ENCODE measurements at regions not wholly inside any gene's neighbourhood (a gene's known extent, or its start where the extent isn't known, plus 50 kb on each side); places are given as distances from the start of the nearest gene placed in this dataset.

DNA sequence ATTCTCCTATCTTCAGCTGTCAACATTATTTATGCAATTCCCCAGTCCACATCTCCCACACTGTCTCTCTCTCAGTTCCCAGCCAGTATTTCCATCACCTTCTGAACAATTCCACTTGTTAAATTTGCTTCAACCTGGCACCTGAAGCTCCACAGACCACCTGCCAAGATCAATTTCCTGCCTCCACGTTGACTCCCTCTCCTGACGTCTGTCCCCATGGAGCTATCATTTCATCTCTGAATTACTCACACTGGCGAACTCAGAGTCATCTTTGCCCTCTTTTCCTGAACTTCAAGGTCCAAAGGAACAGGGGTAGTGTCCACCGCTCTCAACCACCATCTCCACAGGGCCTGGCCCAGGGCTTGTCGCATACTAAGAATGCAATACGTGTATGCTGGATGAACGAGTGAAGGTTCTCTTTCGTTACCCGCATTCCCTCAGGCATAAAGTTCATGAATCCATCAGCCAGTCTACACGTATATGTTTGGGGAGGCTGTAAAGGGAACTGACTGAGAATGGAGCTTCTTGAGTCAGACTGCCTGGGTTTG lies 183.3 kb downstream of the JCAD start:
- no peak for DNase-seq
- Histone ChIP-seq H3K27ac (no peak overlapping the region), H3K4me3 (no peak overlapping the region), H3K4me1 (peaks cover 37% of the 10 kb centered on the region), H3K27me3 (no peaks in the 10 kb centered on the region), H3K9me3 (no peaks in the 10 kb centered on the region), H3K36me3 (ENCODE audit: low read depth, missing control alignments) (no peaks in the 10 kb centered on the region)
- WGBS, 2 donors, result 80 to 85% methylated on average over 10 of the region's 10 CpGs
- TF ChIP-seq, protein P1, sequence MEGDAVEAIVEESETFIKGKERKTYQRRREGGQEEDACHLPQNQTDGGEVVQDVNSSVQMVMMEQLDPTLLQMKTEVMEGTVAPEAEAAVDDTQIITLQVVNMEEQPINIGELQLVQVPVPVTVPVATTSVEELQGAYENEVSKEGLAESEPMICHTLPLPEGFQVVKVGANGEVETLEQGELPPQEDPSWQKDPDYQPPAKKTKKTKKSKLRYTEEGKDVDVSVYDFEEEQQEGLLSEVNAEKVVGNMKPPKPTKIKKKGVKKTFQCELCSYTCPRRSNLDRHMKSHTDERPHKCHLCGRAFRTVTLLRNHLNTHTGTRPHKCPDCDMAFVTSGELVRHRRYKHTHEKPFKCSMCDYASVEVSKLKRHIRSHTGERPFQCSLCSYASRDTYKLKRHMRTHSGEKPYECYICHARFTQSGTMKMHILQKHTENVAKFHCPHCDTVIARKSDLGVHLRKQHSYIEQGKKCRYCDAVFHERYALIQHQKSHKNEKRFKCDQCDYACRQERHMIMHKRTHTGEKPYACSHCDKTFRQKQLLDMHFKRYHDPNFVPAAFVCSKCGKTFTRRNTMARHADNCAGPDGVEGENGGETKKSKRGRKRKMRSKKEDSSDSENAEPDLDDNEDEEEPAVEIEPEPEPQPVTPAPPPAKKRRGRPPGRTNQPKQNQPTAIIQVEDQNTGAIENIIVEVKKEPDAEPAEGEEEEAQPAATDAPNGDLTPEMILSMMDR (IDR thresholded peaks at IDR 0.05), result no peak
- no peak for TF ChIP-seq POLR2A (IDR thresholded peaks at IDR 0.05)
- intact Hi-C loops (cut with DNase I; ENCODE audit: low total_unique reads), result no loop called here

DNA sequence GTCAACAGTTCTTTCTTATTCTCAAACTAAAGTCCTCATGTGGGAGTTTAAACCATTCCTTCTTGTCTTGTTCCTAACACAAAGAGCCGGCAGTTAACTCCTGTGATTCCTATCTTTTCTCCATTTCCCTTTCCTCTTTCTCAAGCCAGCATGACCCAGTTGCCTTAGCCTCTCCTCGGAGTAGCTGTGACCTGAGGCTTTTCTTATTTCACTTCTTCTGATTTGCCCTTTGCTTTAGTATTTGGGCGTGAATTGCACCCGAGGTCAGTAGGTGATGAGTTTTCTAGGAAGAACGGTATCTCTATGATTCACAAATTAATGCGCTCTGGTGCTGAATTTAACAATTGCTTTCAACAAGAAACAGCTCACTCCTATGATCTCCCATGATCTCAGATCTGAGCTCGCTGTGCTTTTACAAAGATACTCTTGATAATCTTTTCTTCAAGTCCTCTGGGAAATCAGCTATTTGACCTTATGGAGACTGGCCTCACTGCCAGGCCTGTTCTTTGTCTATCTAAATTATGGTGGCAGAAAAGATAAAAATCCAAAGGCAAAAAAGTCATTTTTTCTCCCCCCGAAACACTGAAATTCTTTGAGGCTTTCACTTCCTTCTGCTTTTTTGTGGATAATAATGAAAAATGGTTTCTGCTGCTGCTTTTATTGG lies 184.6 kb downstream of the JCAD start:
- intact Hi-C loops (cut with DNase I; ENCODE audit: low total_unique reads), result no loop called here
- Histone ChIP-seq H3K9me3 (no peaks in the 10 kb centered on the region), H3K4me3 (no peak overlapping the region), H3K4me1 (peaks cover 24% of the 10 kb centered on the region), H3K27me3 (no peaks in the 10 kb centered on the region), H3K27ac (peak overlapping the region; percentile 70 to 74), H3K36me3 (ENCODE audit: low read depth, missing control alignments) (no peaks in the 10 kb centered on the region)
- WGBS, 2 donors, result 27 to 45% methylated on average over 8 of the region's 8 CpGs
- TF ChIP-seq, protein P1 (IDR thresholded peaks at IDR 0.05), result no peak
- no peak for TF ChIP-seq POLR2A (IDR thresholded peaks at IDR 0.05)
- no peak for DNase-seq

- H3K27me3 ChIP-seq, result no peaks in the 10 kb centered on the region
- DNase-seq, result no peak
- no peaks in the 10 kb centered on the region for H3K36me3 ChIP-seq (ENCODE audit: low read depth, missing control alignments)
- no peaks in the 10 kb centered on the region for H3K9me3 ChIP-seq
- no peak overlapping the region for H3K4me3 ChIP-seq
- TF ChIP-seq POLR2A (IDR thresholded peaks at IDR 0.05), result no peak
- WGBS, 2 donors, result 88 to 89% methylated on average over 1 of the region's 1 CpG
- H3K4me1 ChIP-seq, result peaks cover 24% of the 10 kb centered on the region
- intact Hi-C loops (cut with DNase I; ENCODE audit: low total_unique reads), result no loop called here
- H3K27ac ChIP-seq, result peak overlapping the region; percentile 70 to 74
Observed at GRCh38 chr10:29873941-29874484, 185.4 kb downstream of the JCAD start.

DNA sequence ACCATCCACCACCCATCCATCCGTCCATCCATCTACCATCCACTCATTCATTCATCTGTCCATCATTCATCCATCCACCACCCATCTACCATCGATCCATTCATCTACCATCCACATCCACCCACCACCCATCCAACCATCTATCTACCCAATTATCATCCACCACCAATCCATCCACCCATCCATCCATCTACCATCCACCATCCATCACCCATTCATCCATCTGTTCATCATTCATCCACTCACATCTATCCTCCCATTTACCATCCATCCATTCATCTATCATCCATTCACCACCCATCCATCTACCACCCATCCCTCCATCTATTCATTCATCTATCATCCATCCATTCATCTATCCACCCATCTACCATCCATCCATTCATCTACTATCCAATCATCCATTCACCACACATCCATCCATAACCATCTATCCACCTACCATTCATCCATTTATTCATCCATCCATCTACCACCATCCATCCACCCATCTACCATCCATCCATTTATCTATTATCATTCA lies 188.8 kb downstream of the JCAD start:
- intact Hi-C loops (cut with DNase I; ENCODE audit: low total_unique reads), result no loop called here
- H3K36me3 ChIP-seq (ENCODE audit: low read depth, missing control alignments), result no peaks in the 10 kb centered on the region
- H3K4me3 ChIP-seq, result no peak overlapping the region
- no peak for DNase-seq
- peaks cover 23% of the 10 kb centered on the region for H3K4me1 ChIP-seq
- H3K9me3 ChIP-seq, result no peaks in the 10 kb centered on the region
- 90 to 96% methylated on average over 2 of the region's 2 CpGs for WGBS, 2 donors
- TF ChIP-seq POLR2A (IDR thresholded peaks at IDR 0.05), result no peak
- TF ChIP-seq, protein P1 (IDR thresholded peaks at IDR 0.05), result no peak
- H3K27ac ChIP-seq, result no peak overlapping the region
- H3K27me3 ChIP-seq, result no peaks in the 10 kb centered on the region

GRCh38 chr10:29869593-29869992 lies 189.8 kb downstream of the JCAD start:
- TF ChIP-seq, protein P1 (IDR thresholded peaks at IDR 0.05), result no peak
- no peak for TF ChIP-seq POLR2A (IDR thresholded peaks at IDR 0.05)
- no peak for DNase-seq
- H3K4me1 ChIP-seq, result peaks cover 15% of the 10 kb centered on the region
- H3K27me3 ChIP-seq, result no peaks in the 10 kb centered on the region
- intact Hi-C loops (cut with DNase I; ENCODE audit: low total_unique reads), result no loop called here
- no peaks in the 10 kb centered on the region for H3K9me3 ChIP-seq
- H3K4me3 ChIP-seq, result no peak overlapping the region
- no peak overlapping the region for H3K27ac ChIP-seq
- no peaks in the 10 kb centered on the region for H3K36me3 ChIP-seq (ENCODE audit: low read depth, missing control alignments)
- 66 to 73% methylated on average over 6 of the region's 6 CpGs for WGBS, 2 donors
